Ishikawa (cell line): ENCODE measurements at regions not wholly inside any gene's neighbourhood (a gene's known extent, or its start where the extent isn't known, plus 50 kb on each side); places are given as distances from the start of the nearest gene placed in this dataset.

Experiments used
- CEBPB ChIP-seq: IDR thresholded peaks from 2 replicates; pipeline ENCODE4 v1.6.1; 2012
- CREB1 ChIP-seq: IDR thresholded peaks from 2 replicates; pipeline ENCODE4 v1.6.1; 2012; ENCODE audit warnings: low read depth
- EGR1 ChIP-seq: IDR thresholded peaks from 2 replicates; pipeline ENCODE4 v1.6.1; 2012
- EP300 ChIP-seq: IDR thresholded peaks from 2 replicates; pipeline ENCODE4 v1.6.1; 2012; ENCODE audit warnings: borderline replicate concordance
- FOXM1 ChIP-seq: IDR thresholded peaks from 2 replicates; pipeline ENCODE4 v1.6.1; 2012; ENCODE audit warnings: low read depth, borderline replicate concordance
- NFIC ChIP-seq: IDR thresholded peaks from 2 replicates; pipeline ENCODE4 v1.6.1; 2012
- RAD21 ChIP-seq: IDR thresholded peaks from 2 replicates; pipeline ENCODE4 v1.6.1; 2012; ENCODE audit warnings: low read depth
- TAF1 ChIP-seq: IDR thresholded peaks from 2 replicates; pipeline ENCODE4 v1.6.1; 2012; ENCODE audit warnings: low read depth, mild to moderate bottlenecking
- TCF12 ChIP-seq: IDR thresholded peaks from 2 replicates; pipeline ENCODE4 v1.6.1; 2012; ENCODE audit warnings: low read depth
- TEAD4 ChIP-seq: IDR thresholded peaks from 2 replicates; pipeline ENCODE4 v1.6.1; 2012
- YY1 ChIP-seq: IDR thresholded peaks from 2 replicates; pipeline ENCODE4 v1.6.1; 2012; ENCODE audit warnings: low read depth
- ZBTB7A ChIP-seq: IDR thresholded peaks from 2 replicates; pipeline ENCODE4 v1.6.1; 2012; ENCODE audit warnings: low read depth
- TF ChIP-seq, protein P1 (sequence below): IDR thresholded peaks from 2 replicates; pipeline ENCODE4 v1.6.1; 2012
- TF ChIP-seq, protein P2 (sequence below): IDR thresholded peaks from 2 replicates; pipeline ENCODE4 v1.6.1; 2012; ENCODE audit warnings: low read depth, mild to moderate bottlenecking
- TF ChIP-seq, protein P3 (sequence below): IDR thresholded peaks from 2 replicates; pipeline ENCODE4 v1.6.1; 2012

DNA sequence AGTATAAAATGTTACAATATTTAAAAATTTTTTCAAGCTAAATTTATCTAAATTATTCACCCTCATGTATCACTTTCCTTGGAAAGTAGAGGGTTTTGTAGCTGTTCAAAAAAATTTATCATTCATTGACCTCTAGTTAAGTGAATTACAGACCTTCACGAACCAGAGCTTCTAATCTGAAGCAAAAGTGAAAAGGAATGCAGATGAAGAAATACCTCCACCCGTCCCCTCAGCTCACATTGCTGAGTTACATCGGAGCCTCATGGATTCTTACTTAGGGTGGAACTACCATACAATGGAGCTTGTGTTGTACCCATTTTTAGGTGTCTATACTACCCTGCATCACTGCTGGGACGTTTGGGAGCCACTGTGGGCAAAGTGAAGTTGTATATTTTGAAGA, 146.2 kb upstream of the NEDD9 start:
- TF ChIP-seq YY1 (no peak), TCF12 (no peak), CEBPB (no peak), EP300 (no peak), ZBTB7A (no peak), EGR1 (no peak), RAD21 (no peak), TAF1 (no peak), CREB1 (no peak), FOXM1 (no peak)
- TF ChIP-seq, protein P1, sequence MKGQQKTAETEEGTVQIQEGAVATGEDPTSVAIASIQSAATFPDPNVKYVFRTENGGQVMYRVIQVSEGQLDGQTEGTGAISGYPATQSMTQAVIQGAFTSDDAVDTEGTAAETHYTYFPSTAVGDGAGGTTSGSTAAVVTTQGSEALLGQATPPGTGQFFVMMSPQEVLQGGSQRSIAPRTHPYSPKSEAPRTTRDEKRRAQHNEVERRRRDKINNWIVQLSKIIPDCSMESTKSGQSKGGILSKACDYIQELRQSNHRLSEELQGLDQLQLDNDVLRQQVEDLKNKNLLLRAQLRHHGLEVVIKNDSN, result no peak
- TF ChIP-seq, protein P2, sequence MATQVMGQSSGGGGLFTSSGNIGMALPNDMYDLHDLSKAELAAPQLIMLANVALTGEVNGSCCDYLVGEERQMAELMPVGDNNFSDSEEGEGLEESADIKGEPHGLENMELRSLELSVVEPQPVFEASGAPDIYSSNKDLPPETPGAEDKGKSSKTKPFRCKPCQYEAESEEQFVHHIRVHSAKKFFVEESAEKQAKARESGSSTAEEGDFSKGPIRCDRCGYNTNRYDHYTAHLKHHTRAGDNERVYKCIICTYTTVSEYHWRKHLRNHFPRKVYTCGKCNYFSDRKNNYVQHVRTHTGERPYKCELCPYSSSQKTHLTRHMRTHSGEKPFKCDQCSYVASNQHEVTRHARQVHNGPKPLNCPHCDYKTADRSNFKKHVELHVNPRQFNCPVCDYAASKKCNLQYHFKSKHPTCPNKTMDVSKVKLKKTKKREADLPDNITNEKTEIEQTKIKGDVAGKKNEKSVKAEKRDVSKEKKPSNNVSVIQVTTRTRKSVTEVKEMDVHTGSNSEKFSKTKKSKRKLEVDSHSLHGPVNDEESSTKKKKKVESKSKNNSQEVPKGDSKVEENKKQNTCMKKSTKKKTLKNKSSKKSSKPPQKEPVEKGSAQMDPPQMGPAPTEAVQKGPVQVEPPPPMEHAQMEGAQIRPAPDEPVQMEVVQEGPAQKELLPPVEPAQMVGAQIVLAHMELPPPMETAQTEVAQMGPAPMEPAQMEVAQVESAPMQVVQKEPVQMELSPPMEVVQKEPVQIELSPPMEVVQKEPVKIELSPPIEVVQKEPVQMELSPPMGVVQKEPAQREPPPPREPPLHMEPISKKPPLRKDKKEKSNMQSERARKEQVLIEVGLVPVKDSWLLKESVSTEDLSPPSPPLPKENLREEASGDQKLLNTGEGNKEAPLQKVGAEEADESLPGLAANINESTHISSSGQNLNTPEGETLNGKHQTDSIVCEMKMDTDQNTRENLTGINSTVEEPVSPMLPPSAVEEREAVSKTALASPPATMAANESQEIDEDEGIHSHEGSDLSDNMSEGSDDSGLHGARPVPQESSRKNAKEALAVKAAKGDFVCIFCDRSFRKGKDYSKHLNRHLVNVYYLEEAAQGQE, result no peak

DNA sequence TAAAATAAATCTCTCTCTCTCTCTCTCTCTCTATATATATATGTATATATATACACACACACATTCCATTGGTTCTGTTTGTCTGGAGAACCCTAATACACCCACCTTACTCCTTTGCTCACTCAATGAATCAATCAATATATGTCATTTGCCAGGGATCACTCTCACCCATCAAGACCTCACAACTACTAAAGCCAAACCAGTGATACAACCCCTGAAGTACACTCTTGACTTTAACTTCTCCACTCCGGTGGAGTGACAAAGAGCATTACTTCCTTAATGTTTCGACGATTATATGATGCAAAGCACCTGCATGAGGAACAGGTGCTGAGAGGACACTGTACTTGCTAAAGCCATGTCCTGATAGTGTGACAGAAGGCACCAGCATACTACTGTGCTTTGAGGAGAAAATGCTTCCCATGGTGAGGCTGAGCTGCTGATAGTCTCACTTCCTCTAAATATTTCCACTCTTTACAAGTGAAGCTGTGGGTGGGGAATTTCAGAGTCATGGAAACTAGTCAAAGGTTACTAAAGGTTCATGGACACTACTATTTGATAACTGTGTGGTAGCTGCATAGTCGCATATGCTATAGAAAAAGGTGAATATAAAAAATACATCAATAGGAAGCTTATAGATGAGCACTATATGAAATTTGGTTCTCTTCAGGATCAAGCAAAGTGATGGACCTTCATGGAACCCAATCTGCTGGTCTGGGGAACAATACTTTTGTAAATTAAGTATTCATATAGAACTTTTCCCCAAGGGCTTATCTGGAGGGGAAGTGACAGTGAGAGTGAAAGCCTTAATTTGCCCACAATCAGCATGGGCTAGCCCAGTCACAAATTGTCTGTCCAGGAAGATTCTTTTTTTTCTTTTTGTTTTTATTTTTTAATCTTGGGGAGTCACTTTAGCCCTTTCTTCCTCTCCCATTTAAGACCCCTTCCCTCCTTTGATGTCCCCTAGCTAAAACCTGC, 141.9 kb upstream of the NEDD9 start:
- TF ChIP-seq, protein P1, result no peak
- no peak for TF ChIP-seq CEBPB
- TF ChIP-seq, protein P3, sequence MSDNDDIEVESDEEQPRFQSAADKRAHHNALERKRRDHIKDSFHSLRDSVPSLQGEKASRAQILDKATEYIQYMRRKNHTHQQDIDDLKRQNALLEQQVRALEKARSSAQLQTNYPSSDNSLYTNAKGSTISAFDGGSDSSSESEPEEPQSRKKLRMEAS, result no peak
- TF ChIP-seq, protein P2, result no peak
- no peak for TF ChIP-seq TEAD4
- no peak for TF ChIP-seq ZBTB7A
- TF ChIP-seq RAD21, result no peak
- TF ChIP-seq TAF1, result no peak
- TF ChIP-seq YY1, result no peak
- TF ChIP-seq TCF12, result no peak
- no peak for TF ChIP-seq NFIC
- no peak for TF ChIP-seq EGR1
- no peak for TF ChIP-seq FOXM1
- no peak for TF ChIP-seq EP300
- no peak for TF ChIP-seq CREB1

DNA sequence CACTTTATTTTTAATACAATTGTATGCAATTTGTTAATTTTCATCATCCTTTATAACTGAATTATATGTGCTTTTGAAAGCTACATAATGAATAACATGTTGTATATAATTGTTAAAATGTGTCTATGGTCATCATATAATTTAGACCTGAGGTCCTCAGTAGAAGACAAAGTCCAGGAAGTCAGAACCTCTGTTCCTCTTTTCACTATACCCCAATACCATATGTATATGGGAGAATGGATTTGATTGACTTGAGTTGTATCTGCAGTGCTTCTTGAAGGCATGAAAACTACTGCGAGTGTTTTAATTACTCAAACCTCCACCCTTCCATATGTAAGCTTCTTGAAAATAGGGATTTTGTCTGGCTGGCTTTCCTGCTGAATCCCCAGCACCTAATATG, 140.7 kb upstream of the NEDD9 start:
- no peak for TF ChIP-seq CEBPB
- no peak for TF ChIP-seq EP300
- no peak for TF ChIP-seq YY1
- no peak for TF ChIP-seq TEAD4
- TF ChIP-seq, protein P1, result no peak

DNA sequence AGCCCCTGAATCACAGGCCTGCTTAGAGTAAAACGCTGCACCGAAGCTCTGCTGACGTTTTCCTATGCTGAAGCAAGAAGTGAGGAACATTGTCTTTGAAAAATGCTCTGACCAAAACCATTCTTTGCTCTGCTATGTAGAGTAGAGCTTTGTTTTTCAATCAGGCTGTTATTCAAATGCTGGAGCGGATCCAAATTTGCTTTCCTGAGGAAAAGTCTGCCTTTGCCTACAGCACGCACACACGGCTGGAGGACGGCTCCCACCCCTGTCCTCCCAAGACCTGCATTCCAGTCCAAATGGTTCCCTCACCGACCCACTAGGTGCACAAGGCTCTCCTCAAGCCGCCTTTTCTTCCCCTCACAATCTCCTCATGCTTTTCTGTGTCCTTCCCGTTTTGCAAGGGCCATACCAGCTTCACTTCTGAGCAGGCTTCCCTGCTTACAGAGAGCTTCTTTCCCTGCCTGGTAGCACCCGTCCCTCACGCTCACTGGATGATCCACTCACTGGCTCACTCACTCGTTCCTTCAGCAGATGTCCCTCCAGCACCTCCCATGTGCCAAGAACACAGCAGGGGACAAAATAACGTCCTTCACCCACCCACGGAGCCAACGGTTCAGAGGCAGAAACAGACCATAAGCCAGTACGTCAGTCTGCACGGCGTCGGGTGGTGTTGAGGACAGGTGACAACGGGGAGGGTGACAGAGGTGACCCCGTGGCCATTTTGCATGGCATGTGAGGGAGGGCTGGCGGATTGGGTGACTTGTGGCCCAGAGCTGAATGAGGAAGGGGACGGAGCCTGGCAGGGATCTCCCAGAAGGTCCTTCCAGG, 137.9 kb upstream of the NEDD9 start:
- no peak for TF ChIP-seq CEBPB
- no peak for TF ChIP-seq ZBTB7A
- no peak for TF ChIP-seq RAD21
- TF ChIP-seq TCF12, result no peak
- TF ChIP-seq, protein P1, result no peak
- TF ChIP-seq NFIC, result no peak; the same call in 1 of the 2 replicates
- TF ChIP-seq TAF1, result no peak
- TF ChIP-seq EP300, result no peak
- no peak for TF ChIP-seq FOXM1
- TF ChIP-seq, protein P3, result no peak
- TF ChIP-seq YY1, result no peak
